Fibroblast of skin of back (primary cell): ENCODE measurements at regions not wholly inside any gene's neighbourhood (a gene's known extent, or its start where the extent isn't known, plus 50 kb on each side); places are given as distances from the start of the nearest gene placed in this dataset.

Experiments
- DNase-seq: peaks from one replicate; pipeline ENCODE4 v3.0.0-alpha.2; 2013

- no peak for DNase-seq
Observed at GRCh38 chr9:103627731-103628130, 466.4 kb upstream of the SMC2 start.

DNA sequence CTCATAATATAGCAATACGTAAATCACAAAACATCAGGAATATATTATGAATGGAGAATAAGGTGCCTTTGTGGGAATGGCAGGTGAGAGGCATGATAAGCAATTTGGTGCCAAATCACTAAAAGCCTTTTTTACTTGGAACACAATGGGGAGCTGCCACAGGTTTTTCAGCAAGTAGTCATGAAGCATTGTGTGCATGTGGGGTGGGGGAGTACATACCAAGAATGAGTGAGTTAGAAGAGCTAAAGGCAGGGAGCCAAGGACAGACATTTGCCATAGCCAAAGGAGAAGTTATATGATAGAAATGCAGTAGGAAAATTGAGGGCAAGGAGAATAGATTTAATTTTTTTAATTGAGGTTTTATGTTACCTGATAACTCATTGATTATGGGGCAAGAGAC is 445.0 kb upstream of the SMC2 start:
- DNase-seq, result peak; percentile 0

GRCh38 chr9:103658156-103658555 is 436.0 kb upstream of the SMC2 start:
- DNase-seq, result no peak

DNA sequence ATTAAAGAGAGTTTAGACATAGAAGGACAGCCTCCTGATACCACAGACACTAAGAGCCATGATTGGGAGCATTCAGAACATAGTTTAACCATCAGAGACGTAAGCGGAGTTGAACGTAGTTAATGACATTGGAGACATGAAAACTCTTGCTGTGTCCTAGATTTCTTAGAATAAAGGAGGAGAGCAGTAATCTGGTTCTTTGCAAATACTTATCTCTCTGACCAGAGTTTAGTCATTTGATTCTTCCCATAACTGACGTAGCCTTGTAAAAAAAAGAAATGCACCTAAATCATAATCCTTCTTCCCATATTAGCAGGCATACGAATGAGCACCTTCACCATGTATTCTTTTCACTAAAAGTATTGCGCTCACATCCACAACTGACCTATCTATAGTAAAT is 433.3 kb upstream of the SMC2 start:
- no peak for DNase-seq

- DNase-seq, result no peak
Observed at GRCh38 chr9:103661663-103662062, 432.4 kb upstream of the SMC2 start.

GRCh38 chr9:103669296-103669695 is 424.8 kb upstream of the SMC2 start:
- DNase-seq, result no peak

DNA sequence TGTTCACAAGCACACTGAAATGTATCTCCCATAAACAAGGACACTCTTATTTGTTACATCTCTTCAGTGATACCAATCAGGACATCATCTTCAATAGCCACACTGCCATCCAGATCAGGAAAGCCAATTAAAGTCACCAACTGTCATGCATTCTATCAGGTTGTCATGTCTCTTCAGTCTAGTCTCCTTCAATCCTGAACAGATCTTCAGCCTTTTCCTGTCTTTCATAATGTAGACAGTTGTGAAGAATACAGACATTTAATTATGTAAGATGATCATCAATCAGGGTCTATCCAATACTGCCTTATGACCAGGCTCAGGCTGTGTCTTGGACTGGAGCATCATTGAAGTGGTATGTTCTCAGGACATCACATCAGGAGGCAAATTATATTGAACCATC is 419.8 kb upstream of the SMC2 start:
- no peak for DNase-seq

- DNase-seq, result no peak
Observed at GRCh38 chr9:103680581-103680980, 413.5 kb upstream of the SMC2 start.

GRCh38 chr9:103681435-103681834 is 412.7 kb upstream of the SMC2 start:
- no peak for DNase-seq

- DNase-seq, result no peak
Observed at GRCh38 chr9:103700195-103700962, 393.7 kb upstream of the SMC2 start.

DNA sequence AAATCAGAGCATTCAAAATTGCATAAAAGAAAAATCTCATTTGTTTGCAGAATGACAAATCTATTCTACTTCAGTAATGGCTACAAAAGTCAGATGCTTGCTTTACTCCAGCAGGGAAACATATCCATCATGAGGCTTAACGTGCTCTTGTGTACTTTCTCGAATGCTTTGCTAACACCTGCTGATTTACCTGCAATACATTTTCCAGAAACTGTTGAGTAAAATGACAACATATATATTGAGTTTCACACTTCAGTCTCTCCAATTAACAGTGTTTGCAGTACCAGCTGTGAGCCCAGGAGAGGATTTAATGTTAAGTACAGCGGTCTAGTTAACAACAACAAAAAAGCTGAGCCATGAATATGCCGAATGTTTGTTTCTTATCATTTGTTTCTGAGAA is 391.5 kb upstream of the SMC2 start:
- DNase-seq, result no peak

GRCh38 chr9:103707181-103707580 is 386.9 kb upstream of the SMC2 start:
- no peak for DNase-seq

DNA sequence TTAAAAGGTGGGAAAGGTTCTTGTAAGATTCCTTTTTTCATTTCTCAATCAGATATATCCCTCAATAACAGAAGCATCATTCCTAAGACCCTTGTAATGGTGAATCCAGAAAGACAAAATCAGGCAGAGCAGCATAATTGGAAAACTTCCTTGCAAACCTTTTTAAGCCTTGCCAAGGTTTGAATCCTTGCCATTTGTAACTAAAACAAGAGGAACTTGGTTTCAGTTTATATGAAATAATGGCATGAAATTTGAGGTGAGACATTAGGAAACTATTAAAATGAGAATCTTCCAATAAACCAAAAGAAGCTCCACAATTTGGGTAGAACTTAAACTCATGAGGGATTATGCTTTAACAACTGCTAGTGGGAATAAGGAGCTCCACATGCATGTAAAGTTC is 384.7 kb upstream of the SMC2 start:
- no peak for DNase-seq

DNA sequence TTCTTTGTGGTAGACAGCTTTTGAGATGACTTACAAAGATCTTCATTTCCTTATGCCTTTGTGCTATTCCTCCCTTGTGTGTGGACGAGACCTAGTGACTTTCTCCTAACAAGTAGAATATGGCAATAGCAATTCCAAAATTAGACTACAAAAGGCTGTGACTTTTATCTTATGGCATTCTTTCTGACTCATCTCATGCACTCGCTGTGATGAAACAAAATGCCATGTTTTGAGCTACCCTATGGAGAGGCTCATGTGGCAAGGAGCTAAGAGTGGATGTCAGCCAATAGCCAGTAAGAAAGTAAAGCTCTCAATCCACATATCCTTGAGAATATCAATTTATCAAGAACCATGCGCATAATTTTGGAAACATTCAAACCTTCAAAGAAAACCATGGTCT is 380.5 kb upstream of the SMC2 start:
- peak; percentile 68 for DNase-seq

GRCh38 chr9:103714992-103715391 is 379.1 kb upstream of the SMC2 start:
- no peak for DNase-seq

DNA sequence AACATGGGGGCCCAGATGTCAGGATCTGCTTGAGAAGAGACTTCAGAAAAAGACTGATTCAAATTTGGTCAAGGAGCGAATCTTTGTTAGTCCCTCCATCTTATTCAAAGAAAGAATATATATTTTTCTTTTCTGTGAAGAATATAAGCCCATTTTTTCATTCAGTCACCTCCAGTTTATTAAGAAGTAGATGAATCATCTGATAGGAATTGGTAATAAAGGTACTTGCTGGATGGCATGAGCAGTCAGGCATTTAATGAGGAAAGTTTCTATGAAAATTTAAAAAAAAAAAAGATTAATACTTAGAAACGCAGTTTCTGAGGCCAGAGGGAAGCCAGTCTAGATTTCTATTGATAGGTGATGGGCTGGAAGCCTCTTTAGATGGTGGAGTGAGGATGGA is 373.1 kb upstream of the SMC2 start:
- DNase-seq, result no peak

DNA sequence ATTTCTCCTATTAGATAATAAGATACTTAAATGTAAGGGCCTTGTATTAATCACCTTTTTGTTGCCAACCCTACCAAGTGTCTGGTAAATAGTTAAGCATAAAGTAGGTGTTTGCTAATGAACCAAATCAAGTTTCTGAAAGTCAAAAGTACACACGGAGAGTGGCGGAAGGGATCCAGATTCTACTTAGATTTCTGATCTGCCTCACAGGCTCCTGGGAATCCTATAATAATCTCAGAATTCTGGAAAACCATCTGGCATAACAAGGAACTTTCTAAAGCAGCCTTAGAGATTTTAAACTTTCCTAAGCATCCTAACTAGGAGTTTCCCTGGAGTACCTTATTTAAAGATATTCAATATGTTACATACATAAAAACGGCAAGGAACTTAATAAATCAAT is 363.2 kb upstream of the SMC2 start:
- no peak for DNase-seq

DNA sequence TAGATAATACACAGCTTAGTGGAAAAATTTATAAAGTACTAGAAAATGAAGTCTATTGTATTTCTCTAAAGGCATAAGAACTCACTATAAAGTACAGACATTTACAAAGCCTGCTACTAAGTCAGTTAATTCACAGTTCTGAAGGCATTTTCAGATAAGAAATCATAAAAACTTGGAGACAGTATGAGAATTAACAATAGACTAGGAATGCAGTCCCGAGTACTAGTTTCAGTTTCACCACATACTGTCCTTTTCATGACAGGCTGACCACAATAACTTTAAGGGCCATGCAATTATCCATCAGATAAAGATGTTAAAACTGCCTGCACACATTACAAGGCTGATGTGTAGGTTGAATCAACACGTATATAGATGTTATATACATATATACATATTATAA is 362.6 kb upstream of the SMC2 start:
- peak; percentile 34 for DNase-seq

GRCh38 chr9:103734471-103734870 is 359.6 kb upstream of the SMC2 start:
- DNase-seq, result peak; percentile 35

GRCh38 chr9:103755441-103755840 is 338.7 kb upstream of the SMC2 start:
- no peak for DNase-seq

GRCh38 chr9:103755986-103756385 is 338.1 kb upstream of the SMC2 start:
- no peak for DNase-seq

DNA sequence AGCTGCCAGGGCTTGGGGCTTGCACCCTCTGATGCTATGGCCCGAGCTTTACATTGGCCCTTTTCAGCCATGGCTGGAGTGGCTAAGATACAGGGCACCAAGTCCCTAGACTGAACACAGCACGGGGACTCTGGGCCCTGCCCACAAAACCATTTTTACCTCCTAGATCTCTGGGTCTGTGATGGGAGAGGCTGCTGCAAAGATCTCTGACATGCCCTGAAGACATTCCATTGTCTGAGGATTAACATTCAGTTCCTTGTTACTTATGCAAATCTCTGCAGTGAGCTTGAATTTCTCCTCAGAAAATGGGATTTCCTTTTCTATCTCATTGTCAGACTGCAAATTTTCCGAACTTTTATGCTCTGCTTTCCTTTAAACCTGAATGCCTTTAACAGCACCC is 337.0 kb upstream of the SMC2 start:
- no peak for DNase-seq

DNA sequence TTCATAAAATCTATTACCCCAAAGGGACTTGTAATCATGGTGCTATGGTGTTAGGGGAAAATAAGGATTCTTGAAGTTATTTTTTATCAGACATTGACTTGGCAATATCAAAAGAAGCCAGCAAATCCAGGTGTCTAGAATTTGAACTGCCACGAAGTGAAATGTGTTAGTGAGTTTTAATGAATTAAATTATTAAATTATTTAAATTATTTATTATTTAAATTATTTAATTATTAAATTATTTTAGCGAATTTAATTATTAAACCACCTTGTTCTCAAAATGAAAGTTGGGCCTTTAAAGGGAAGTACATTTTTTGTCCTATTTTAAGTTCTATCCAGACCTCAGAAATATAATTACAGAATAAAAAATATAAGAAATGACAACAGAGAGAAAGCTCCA is 332.6 kb upstream of the SMC2 start:
- no peak for DNase-seq

DNA sequence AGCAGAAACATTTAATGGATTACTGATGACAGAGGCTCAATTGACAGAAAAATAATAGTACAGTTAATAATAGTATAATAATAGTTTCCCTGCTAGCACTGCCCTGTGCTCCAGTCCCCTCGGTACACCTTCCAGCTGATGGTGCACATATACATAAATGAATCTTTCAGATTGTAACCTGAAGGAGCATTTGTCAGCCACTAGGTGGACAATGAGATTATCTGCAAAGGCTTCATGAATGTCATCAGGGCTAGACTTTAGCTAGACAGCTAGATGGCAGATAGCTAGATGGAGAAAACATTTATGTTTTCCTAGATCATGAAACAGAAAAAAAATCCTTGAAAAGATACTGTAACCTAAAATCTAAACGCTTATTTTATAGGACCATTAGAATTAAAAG is 304.4 kb upstream of the SMC2 start:
- DNase-seq, result peak; percentile 30

DNA sequence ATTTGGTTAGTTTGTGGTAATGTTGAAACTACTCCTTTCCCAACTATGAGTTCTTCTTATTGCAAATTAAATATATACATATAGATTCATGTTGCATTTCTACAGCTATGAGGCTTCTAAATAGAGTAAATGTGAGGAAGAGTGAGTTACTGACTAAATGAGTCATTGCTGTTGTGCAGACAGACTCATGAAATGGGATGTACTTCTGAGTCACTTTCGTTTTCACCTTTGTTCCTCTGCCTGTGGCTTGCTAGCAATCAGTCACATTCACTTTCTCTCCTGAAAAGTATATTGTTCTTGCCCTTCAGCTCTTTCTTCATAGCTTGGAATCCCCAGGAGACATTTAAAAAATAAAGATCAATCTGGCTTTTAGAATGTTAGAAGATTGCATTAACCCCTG is 295.5 kb upstream of the SMC2 start:
- DNase-seq, result peak; percentile 73
